Naive thymus-derived CD4-positive, alpha-beta T cell (primary cell): ENCODE measurements at regions not wholly inside any gene's neighbourhood (a gene's known extent, or its start where the extent isn't known, plus 50 kb on each side); places are given as distances from the start of the nearest gene placed in this dataset.

Source experiments
- ATAC-seq: fragments of 150-1000 bp; cut with Tn5 transposase; 2 replicates; pipeline ENCODE4 v1.10.0; 2021; ENCODE audit warnings: mild to moderate bottlenecking, moderate library complexity
- CTCF ChIA-PET: fragments of 350-600 bp; sonication (Branson Sonifier 250); formaldehyde crosslinking; loops from one replicate; lab custom pipeline; 2021; ENCODE audit warnings: antibody characterized with exemption; lab: Charles Lee
- POLR2A ChIA-PET: fragments of 350-600 bp; sonication (Branson Sonifier 250); formaldehyde crosslinking; loops from one replicate; lab custom pipeline; 2021; ENCODE audit warnings: antibody characterized with exemption, inconsistent platforms; lab: Charles Lee
- DNase-seq, 9 donors: peaks; one replicate each; pipeline versions ENCODE4 v3.0.0 to v3.0.0-alpha.2; 2020 to 2022; ENCODE audit warnings: mixed read lengths in 1 of 9
- H3K27ac ChIP-seq: one replicate; pipeline ENCODE4 v1.7.0; 2013; ENCODE audit warnings: mild to moderate bottlenecking, low read depth, low read length, moderate library complexity
- H3K27me3 ChIP-seq, 2 donors: one replicate each; pipeline ENCODE4 v1.7.0; 2013; ENCODE audit warnings: low read length in 2 of 2, mild to moderate bottlenecking in 2 of 2, moderate library complexity in 2 of 2; ENCODE audit not compliant: control insufficient read depth in 2 of 2, insufficient read depth in 2 of 2
- H3K36me3 ChIP-seq, 3 experiments: 1 replicate in 2 of 3; 2 replicates in 1 of 3; pipeline ENCODE4 v1.7.0; 2013; ENCODE audit warnings: low read length in 3 of 3, mild to moderate bottlenecking in 3 of 3, moderate library complexity in 1 of 3; ENCODE audit not compliant: insufficient read depth in 3 of 3, control insufficient read depth in 2 of 3
- H3K4me1 ChIP-seq, 2 donors: one replicate each; pipeline ENCODE4 v1.7.0; 2013; ENCODE audit warnings: low read length in 2 of 2, mild to moderate bottlenecking in 2 of 2, moderate library complexity in 1 of 2; ENCODE audit not compliant: control insufficient read depth in 2 of 2, insufficient read depth in 2 of 2
- H3K4me3 ChIP-seq: 2 replicates; pipeline ENCODE4 v1.7.0; 2013; ENCODE audit warnings: mild to moderate bottlenecking, low read length
- H3K9me3 ChIP-seq, 3 experiments: 1 replicate in 2 of 3; 2 replicates in 1 of 3; pipeline ENCODE4 v1.7.0; 2013; ENCODE audit warnings: low read length in 3 of 3; ENCODE audit not compliant: control insufficient read depth in 2 of 3
- H3K27ac Mint-ChIP-seq, 9 donors: one replicate each; pipeline ENCODE4 v1.8.0; 2020 to 2022; ENCODE audit warnings: mixed read lengths in 9 of 9, mild to moderate bottlenecking in 8 of 9, moderate library complexity in 5 of 9, inconsistent platforms in 2 of 9
- H3K27me3 Mint-ChIP-seq, 5 donors: one replicate each; pipeline ENCODE4 v1.8.0; 2021 to 2022; ENCODE audit warnings: mixed read lengths in 5 of 5, mild to moderate bottlenecking in 1 of 5
- H3K36me3 Mint-ChIP-seq, 5 donors: one replicate each; pipeline ENCODE4 v1.8.0; 2020 to 2022; ENCODE audit warnings: mixed read lengths in 5 of 5, mild to moderate bottlenecking in 3 of 5, inconsistent platforms in 1 of 5
- H3K4me1 Mint-ChIP-seq, 7 donors: one replicate each; pipeline ENCODE4 v1.8.0; 2020 to 2022; ENCODE audit warnings: mixed read lengths in 7 of 7, mild to moderate bottlenecking in 3 of 7, inconsistent platforms in 1 of 7
- H3K4me3 Mint-ChIP-seq, 10 donors: one replicate each; pipeline ENCODE4 v1.8.0; 2020 to 2022; ENCODE audit warnings: mild to moderate bottlenecking in 10 of 10, mixed read lengths in 10 of 10, moderate library complexity in 6 of 10, inconsistent platforms in 2 of 10
- H3K9me3 Mint-ChIP-seq, 11 donors: one replicate each; pipeline ENCODE4 v1.8.0; 2020 to 2022; ENCODE audit warnings: mixed read lengths in 11 of 11, mild to moderate bottlenecking in 4 of 11, inconsistent platforms in 1 of 11, moderate library complexity in 1 of 11
- intact Hi-C, 2 donors: fragments of 100-400 bp; cut with micrococcal nuclease; formaldehyde crosslinking; loops; one replicate each; pipeline ENCODE4 v1.15.1; 2023

GRCh38 chr3:64818196-64818595 lies 130.4 kb upstream of the ADAMTS9 start:
- CTCF ChIA-PET, result no interaction called here
- Histone ChIP-seq H3K36me3 (no peaks in the 10 kb centered on the region), H3K4me3 (no peak overlapping the region), H3K27me3 (no peaks in the 10 kb centered on the region), H3K4me1 (no peaks in the 10 kb centered on the region), H3K27ac (no peak overlapping the region), H3K9me3 (no peaks in the 10 kb centered on the region)
- peaks cover 0 to 10% (median 0%) of the 10 kb centered on the region in 5 donors for H3K27me3 Mint-ChIP-seq
- ATAC-seq (no peak), DNase-seq (no peak)
- H3K27ac Mint-ChIP-seq, result no peak overlapping the region
- POLR2A ChIA-PET, result no interaction called here
- no peaks in the 10 kb centered on the region for H3K36me3 Mint-ChIP-seq
- no peak overlapping the region for H3K4me3 Mint-ChIP-seq
- intact Hi-C loops, result no loop called here
- H3K9me3 Mint-ChIP-seq, result peaks cover 0 to 16% (median 3%) of the 10 kb centered on the region in 11 donors
- no peaks in the 10 kb centered on the region for H3K4me1 Mint-ChIP-seq

GRCh38 chr3:64816355-64816754 lies 128.6 kb upstream of the ADAMTS9 start:
- no peaks in the 10 kb centered on the region for H3K27me3 ChIP-seq
- H3K27ac ChIP-seq, result no peak overlapping the region
- H3K9me3 ChIP-seq, result no peaks in the 10 kb centered on the region
- H3K4me1 ChIP-seq, result no peaks in the 10 kb centered on the region
- no peaks in the 10 kb centered on the region for H3K4me1 Mint-ChIP-seq
- no peak overlapping the region for H3K4me3 ChIP-seq
- H3K4me3 Mint-ChIP-seq, result no peak overlapping the region
- no peak overlapping the region for H3K27ac Mint-ChIP-seq
- no peaks in the 10 kb centered on the region for H3K36me3 ChIP-seq
- intact Hi-C loops, result no loop called here
- H3K27me3 Mint-ChIP-seq, result peaks cover 0 to 10% (median 0%) of the 10 kb centered on the region in 5 donors
- peaks cover 0 to 20% (median 4%) of the 10 kb centered on the region in 11 donors for H3K9me3 Mint-ChIP-seq
- no peaks in the 10 kb centered on the region for H3K36me3 Mint-ChIP-seq
- ChIA-PET CTCF (no interaction called here), POLR2A (no interaction called here)
- no peak for DNase-seq
- no peak for ATAC-seq

- Histone ChIP-seq H3K4me1 (no peaks in the 10 kb centered on the region), H3K4me3 (no peak overlapping the region), H3K36me3 (no peaks in the 10 kb centered on the region), H3K27ac (no peak overlapping the region), H3K27me3 (no peaks in the 10 kb centered on the region), H3K9me3 (no peaks in the 10 kb centered on the region)
- Mint-ChIP-seq H3K9me3 (peaks cover 0 to 20% (median 4%) of the 10 kb centered on the region in 11 donors), H3K27ac (no peak overlapping the region), H3K4me3 (no peak overlapping the region), H3K4me1 (no peaks in the 10 kb centered on the region), H3K27me3 (peaks cover 0 to 10% (median 0%) of the 10 kb centered on the region in 5 donors), H3K36me3 (no peaks in the 10 kb centered on the region)
- ATAC-seq, result no peak
- intact Hi-C loops, result no loop called here
- ChIA-PET CTCF (no interaction called here), POLR2A (no interaction called here)
- no peak for DNase-seq
Observed at GRCh38 chr3:64815789-64816188, 128.0 kb upstream of the ADAMTS9 start.

GRCh38 chr3:64815195-64815631 lies 127.4 kb upstream of the ADAMTS9 start:
- Histone ChIP-seq H3K9me3 (no peaks in the 10 kb centered on the region), H3K36me3 (no peaks in the 10 kb centered on the region), H3K4me3 (no peak overlapping the region), H3K27me3 (no peaks in the 10 kb centered on the region), H3K27ac (no peak overlapping the region), H3K4me1 (no peaks in the 10 kb centered on the region)
- Mint-ChIP-seq H3K4me3 (no peak overlapping the region), H3K27ac (no peak overlapping the region), H3K9me3 (peaks cover 0 to 20% (median 4%) of the 10 kb centered on the region in 11 donors), H3K27me3 (peaks cover 0 to 10% (median 0%) of the 10 kb centered on the region in 5 donors), H3K4me1 (no peaks in the 10 kb centered on the region), H3K36me3 (no peaks in the 10 kb centered on the region)
- CTCF ChIA-PET, result no interaction called here
- DNase-seq (no peak), ATAC-seq (no peak)
- intact Hi-C loops, result no loop called here
- POLR2A ChIA-PET, result no interaction called here

DNA sequence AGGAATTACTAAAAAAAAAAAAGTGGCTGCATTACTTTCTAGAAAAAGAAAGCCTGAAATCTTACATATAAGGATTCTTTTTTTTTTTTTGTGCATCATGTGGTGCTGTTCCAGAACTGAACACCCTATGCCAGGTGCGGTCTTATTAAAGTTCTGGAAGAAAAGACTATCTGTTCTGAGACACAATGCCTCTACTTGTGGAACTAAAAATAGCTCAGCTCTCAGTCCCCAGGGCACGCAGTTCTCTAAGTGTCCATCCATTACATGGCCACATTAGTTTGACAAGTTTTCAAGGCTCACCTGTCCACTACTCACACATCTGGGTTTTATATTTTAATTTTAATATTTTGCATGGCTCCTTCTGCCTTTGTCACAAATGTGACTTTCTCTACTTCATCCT lies 126.6 kb upstream of the ADAMTS9 start:
- H3K27ac Mint-ChIP-seq, result no peak overlapping the region
- H3K27me3 Mint-ChIP-seq, result peaks cover 0 to 10% (median 0%) of the 10 kb centered on the region in 5 donors
- no peak overlapping the region for H3K4me3 Mint-ChIP-seq
- Histone ChIP-seq H3K27me3 (no peaks in the 10 kb centered on the region), H3K4me3 (no peak overlapping the region), H3K9me3 (no peaks in the 10 kb centered on the region), H3K27ac (no peak overlapping the region), H3K36me3 (no peaks in the 10 kb centered on the region), H3K4me1 (no peaks in the 10 kb centered on the region)
- CTCF ChIA-PET, result no interaction called here
- intact Hi-C loops, result no loop called here
- no peaks in the 10 kb centered on the region for H3K4me1 Mint-ChIP-seq
- POLR2A ChIA-PET, result no interaction called here
- no peaks in the 10 kb centered on the region for H3K36me3 Mint-ChIP-seq
- no peak for DNase-seq
- H3K9me3 Mint-ChIP-seq, result peaks cover 0 to 20% (median 4%) of the 10 kb centered on the region in 11 donors
- no peak for ATAC-seq

DNA sequence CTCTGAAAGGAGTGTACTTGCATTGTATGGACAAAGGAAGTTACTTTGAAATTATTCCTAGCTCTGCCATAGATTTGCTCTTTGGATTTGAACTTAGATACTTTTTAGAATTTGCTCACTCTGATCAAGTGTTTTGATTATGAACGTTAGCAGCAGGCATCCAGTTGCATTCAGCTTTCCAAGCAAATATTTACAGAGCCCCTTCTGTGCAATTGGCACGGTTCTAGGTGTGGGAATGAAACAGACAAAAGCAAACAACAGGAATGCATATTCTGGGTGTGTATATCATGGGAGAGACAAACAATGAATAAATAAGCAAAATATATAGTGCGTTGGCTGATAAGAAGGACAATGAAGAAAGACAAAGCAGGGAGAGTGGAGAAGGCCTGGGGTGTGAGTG lies 125.5 kb upstream of the ADAMTS9 start:
- peaks cover 0 to 10% (median 0%) of the 10 kb centered on the region in 5 donors for H3K27me3 Mint-ChIP-seq
- H3K36me3 Mint-ChIP-seq, result no peaks in the 10 kb centered on the region
- no peak overlapping the region for H3K27ac Mint-ChIP-seq
- Histone ChIP-seq H3K9me3 (no peaks in the 10 kb centered on the region), H3K27ac (no peak overlapping the region), H3K4me3 (no peak overlapping the region), H3K27me3 (no peaks in the 10 kb centered on the region), H3K4me1 (no peaks in the 10 kb centered on the region), H3K36me3 (no peaks in the 10 kb centered on the region)
- ATAC-seq (no peak), DNase-seq (no peak)
- H3K4me3 Mint-ChIP-seq, result no peak overlapping the region
- CTCF ChIA-PET, result no interaction called here
- H3K4me1 Mint-ChIP-seq, result no peaks in the 10 kb centered on the region
- POLR2A ChIA-PET, result no interaction called here
- H3K9me3 Mint-ChIP-seq, result peaks cover 0 to 20% (median 4%) of the 10 kb centered on the region in 11 donors
- intact Hi-C loops, result no loop called here

DNA sequence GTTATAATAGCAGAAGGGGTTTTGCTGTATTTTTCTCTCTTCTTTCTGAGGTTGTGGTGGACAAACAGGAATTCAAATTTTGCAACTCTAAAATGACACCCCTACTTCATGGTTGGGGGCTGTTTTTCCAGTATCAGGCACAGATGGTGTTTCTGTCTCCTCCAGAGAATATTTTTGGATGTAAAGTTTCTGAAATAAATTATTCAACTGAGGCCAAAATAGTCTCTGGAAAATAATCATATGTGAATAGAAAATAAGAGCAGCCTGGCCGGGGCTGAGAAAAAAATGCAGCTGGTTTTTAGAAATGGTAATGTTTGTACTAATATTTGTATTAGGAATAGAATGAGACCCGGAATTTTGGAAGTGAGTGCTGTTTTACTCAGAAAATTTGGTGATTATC lies 121.3 kb upstream of the ADAMTS9 start:
- no peak overlapping the region for H3K27ac Mint-ChIP-seq
- peaks cover 0 to 25% (median 4%) of the 10 kb centered on the region in 11 donors for H3K9me3 Mint-ChIP-seq
- Histone ChIP-seq H3K27ac (no peak overlapping the region), H3K9me3 (no peaks in the 10 kb centered on the region), H3K4me3 (no peak overlapping the region), H3K36me3 (no peaks in the 10 kb centered on the region), H3K27me3 (no peaks in the 10 kb centered on the region), H3K4me1 (no peaks in the 10 kb centered on the region)
- no peak for ATAC-seq
- POLR2A ChIA-PET, result no interaction called here
- peaks cover 0 to 5% (median 0%) of the 10 kb centered on the region in 5 donors for H3K27me3 Mint-ChIP-seq
- no peaks in the 10 kb centered on the region for H3K36me3 Mint-ChIP-seq
- H3K4me1 Mint-ChIP-seq, result no peaks in the 10 kb centered on the region
- DNase-seq, result no peak
- intact Hi-C loops, result no loop called here
- CTCF ChIA-PET, result no interaction called here
- H3K4me3 Mint-ChIP-seq, result no peak overlapping the region
